Activated naive CD8-positive, alpha-beta T cell treated with anti-CD3 and anti-CD28 coated beads, Interleukin-2, amount 10 ng/mL, durations not matched to agents 7 days and 5 days (primary cell): ENCODE measurements at regions not wholly inside any gene's neighbourhood (a gene's known extent, or its start where the extent isn't known, plus 50 kb on each side); places are given as distances from the start of the nearest gene placed in this dataset.
"Not testable (repeated sequence)": the region's sequence is repeated elsewhere in the genome, so short reads cannot be mapped to it uniquely, and the experiment has no call there.

Experiments used
- ATAC-seq: fragments of 150-1000 bp; cut with Tn5 transposase; one replicate; pipeline ENCODE4 v1.10.0; 2021; ENCODE audit warnings: low read depth, moderate library complexity
- POLR2A ChIA-PET: fragments of 350-600 bp; sonication (Branson Sonifier 250); formaldehyde crosslinking; loops from one replicate; lab custom pipeline; 2021; ENCODE audit warnings: antibody characterized with exemption; lab: Charles Lee
- DNase-seq: peaks from one replicate; pipeline ENCODE4 v3.0.0; 2021
- H3K27ac Mint-ChIP-seq: one replicate; pipeline ENCODE4 v1.8.0; 2022; ENCODE audit warnings: mild to moderate bottlenecking, mixed read lengths
- H3K27me3 Mint-ChIP-seq: one replicate; pipeline ENCODE4 v1.8.0; 2022; ENCODE audit warnings: mild to moderate bottlenecking, moderate library complexity, mixed read lengths
- H3K36me3 Mint-ChIP-seq: one replicate; pipeline ENCODE4 v1.8.0; 2021; ENCODE audit warnings: mild to moderate bottlenecking, mixed read lengths
- H3K4me1 Mint-ChIP-seq: one replicate; pipeline ENCODE4 v1.8.0; 2021; ENCODE audit warnings: mixed read lengths
- H3K4me3 Mint-ChIP-seq: one replicate; pipeline ENCODE4 v1.8.0; 2022; ENCODE audit warnings: mild to moderate bottlenecking, moderate library complexity, mixed read lengths
- H3K9me3 Mint-ChIP-seq: one replicate; pipeline ENCODE4 v1.8.0; 2021; ENCODE audit warnings: mixed read lengths

DNA sequence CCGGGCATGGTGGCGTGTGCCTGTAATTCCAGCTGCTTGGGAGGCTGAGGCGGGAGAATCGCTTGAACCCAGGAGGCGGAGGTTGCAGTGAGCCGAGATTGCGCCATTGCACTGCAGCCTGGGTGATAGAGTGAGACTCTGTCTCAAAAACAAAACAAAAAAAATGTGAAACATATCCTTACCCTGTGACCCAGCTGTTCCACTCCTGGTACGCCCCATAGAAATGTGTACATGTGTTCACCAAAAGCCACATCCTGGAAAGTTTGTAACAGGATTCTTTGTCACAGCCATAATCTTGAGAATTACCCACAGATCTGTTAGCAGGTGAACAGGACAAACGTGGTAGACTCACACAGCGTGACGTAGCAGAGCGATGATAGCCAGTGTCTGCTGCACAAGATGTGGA, 71.2 kb upstream of the RFLNA start:
- POLR2A ChIA-PET = not testable (repeated sequence)

DNA sequence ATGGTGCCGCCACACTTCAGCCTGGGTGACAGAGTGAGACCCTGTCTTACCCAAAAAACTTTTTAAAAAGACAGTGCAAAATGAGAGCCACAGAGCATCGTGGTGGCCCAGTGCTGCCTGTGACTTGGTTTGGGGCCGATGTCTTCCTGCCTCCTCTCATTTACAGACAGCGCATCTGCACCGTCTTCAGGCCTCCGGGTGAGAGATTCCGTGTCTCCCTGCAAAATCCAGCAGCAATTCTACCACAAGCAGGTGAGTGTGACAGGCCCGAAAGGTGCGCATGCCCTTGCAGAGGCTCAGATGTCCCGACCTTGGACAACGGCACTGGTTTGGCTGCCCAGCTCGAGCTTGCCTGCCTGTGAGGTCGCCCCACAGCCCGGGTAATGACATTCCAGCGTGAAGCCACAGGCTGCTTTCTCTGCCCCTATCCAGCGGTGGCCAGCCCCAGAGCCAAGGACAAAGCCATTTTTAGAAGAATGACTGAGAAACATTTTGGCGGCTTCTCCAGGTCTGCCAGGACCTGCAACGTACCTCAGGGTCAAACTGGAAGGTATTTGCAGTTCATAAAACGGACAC, 70.3 kb upstream of the RFLNA start:
- POLR2A ChIA-PET = no interaction called here
- Mint-ChIP-seq H3K4me1 (peaks cover 20% of the 10 kb centered on the region), H3K36me3 (peaks cover 2% of the 10 kb centered on the region), H3K27me3 (peaks cover 15% of the 10 kb centered on the region), H3K9me3 (peaks cover 8% of the 10 kb centered on the region), H3K27ac (no peak overlapping the region), H3K4me3 (no peak overlapping the region)
- ATAC-seq = no peak
- DNase-seq = no peak

More for the DNA sequence above, 71.2 kb upstream of the RFLNA start:
- not testable (repeated sequence) for H3K36me3 Mint-ChIP-seq, H3K9me3 Mint-ChIP-seq, DNase-seq
- peaks cover 20% of the 10 kb centered on the region for H3K4me1 Mint-ChIP-seq
- H3K27me3 Mint-ChIP-seq = peaks cover 15% of the 10 kb centered on the region
- H3K4me3 Mint-ChIP-seq = peak overlapping the region; percentile 46
- ATAC-seq = peak; percentile 90
- peak overlapping the region; percentile 73 for H3K27ac Mint-ChIP-seq

DNA sequence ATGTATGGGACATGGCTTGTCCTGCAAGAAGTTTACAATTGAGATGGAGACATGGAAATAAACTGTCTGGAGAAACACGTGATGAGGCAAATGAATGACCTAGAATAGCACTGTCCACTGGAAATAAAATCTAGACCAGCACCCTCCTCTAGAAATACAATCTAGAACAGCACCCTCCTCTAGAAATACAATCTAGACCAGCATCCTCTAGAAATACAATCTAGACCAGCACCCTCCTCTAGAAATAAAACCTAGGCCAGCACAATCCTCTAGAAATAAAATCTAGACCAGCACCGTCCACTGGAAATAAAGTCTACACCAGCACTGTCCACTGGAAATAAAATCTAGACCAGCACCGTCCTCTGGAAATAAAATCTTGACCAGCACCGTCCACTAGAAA, 69.2 kb upstream of the RFLNA start:
- no peak for ATAC-seq
- POLR2A ChIA-PET = no interaction called here
- H3K4me1 Mint-ChIP-seq = peaks cover 26% of the 10 kb centered on the region
- H3K36me3 Mint-ChIP-seq = peaks cover 2% of the 10 kb centered on the region
- H3K4me3 Mint-ChIP-seq = no peak overlapping the region
- no peak overlapping the region for H3K27ac Mint-ChIP-seq
- DNase-seq = no peak
- peaks cover 4% of the 10 kb centered on the region for H3K9me3 Mint-ChIP-seq
- peaks cover 17% of the 10 kb centered on the region for H3K27me3 Mint-ChIP-seq

GRCh38 chr12:124227951-124228711, 66.8 kb upstream of the RFLNA start:
- Mint-ChIP-seq H3K4me3 (peak overlapping the region; percentile 9), H3K4me1 (peaks cover 25% of the 10 kb centered on the region), H3K9me3 (no peaks in the 10 kb centered on the region), H3K27ac (no peak overlapping the region), H3K27me3 (peaks cover 17% of the 10 kb centered on the region), H3K36me3 (no peaks in the 10 kb centered on the region)
- ATAC-seq = peak; percentile 3
- DNase-seq = no peak
- POLR2A ChIA-PET = no interaction called here

GRCh38 chr12:124229520-124229919, 65.4 kb upstream of the RFLNA start:
- ATAC-seq (no peak), DNase-seq (no peak)
- Mint-ChIP-seq H3K9me3 (no peaks in the 10 kb centered on the region), H3K36me3 (no peaks in the 10 kb centered on the region), H3K27ac (no peak overlapping the region), H3K27me3 (peaks cover 17% of the 10 kb centered on the region), H3K4me3 (no peak overlapping the region), H3K4me1 (peaks cover 14% of the 10 kb centered on the region)
- POLR2A ChIA-PET = no interaction called here

- H3K36me3 Mint-ChIP-seq = peaks cover 3% of the 10 kb centered on the region
- POLR2A ChIA-PET = no interaction called here
These were observed 64.7 kb upstream of the RFLNA start for GRCh38 chr12:124230117-124230757.

DNA sequence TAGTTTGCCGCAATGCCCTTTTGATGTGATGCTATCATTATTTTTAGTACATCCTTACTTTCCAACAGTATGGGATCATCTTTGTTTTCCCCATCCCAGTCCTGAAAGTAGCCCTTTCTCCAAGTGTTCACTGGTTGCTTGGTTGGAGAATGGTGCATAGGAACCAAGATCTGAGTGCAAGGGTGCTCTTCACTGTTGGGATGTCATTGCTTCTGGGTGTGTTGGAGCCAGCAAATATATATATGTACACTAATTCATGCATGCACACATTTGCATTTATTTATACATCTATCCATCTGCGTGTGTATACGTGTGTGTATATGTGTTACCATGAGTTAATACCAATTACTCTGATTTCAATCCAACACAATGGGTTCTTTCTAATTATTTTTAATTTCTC, 64.1 kb upstream of the RFLNA start:
- ATAC-seq = no peak
- Mint-ChIP-seq H3K27me3 (peaks cover 19% of the 10 kb centered on the region), H3K4me3 (no peak overlapping the region), H3K9me3 (peaks cover 4% of the 10 kb centered on the region), H3K4me1 (peaks cover 12% of the 10 kb centered on the region), H3K36me3 (peaks cover 3% of the 10 kb centered on the region), H3K27ac (no peak overlapping the region)
- no peak for DNase-seq
- POLR2A ChIA-PET = no interaction called here

More at GRCh38 chr12:124230117-124230757, 64.7 kb upstream of the RFLNA start:
- Mint-ChIP-seq H3K9me3 (peaks cover 4% of the 10 kb centered on the region), H3K27me3 (peaks cover 19% of the 10 kb centered on the region), H3K27ac (no peak overlapping the region), H3K4me3 (no peak overlapping the region), H3K4me1 (peaks cover 14% of the 10 kb centered on the region)
- DNase-seq (no peak), ATAC-seq (no peak)

DNA sequence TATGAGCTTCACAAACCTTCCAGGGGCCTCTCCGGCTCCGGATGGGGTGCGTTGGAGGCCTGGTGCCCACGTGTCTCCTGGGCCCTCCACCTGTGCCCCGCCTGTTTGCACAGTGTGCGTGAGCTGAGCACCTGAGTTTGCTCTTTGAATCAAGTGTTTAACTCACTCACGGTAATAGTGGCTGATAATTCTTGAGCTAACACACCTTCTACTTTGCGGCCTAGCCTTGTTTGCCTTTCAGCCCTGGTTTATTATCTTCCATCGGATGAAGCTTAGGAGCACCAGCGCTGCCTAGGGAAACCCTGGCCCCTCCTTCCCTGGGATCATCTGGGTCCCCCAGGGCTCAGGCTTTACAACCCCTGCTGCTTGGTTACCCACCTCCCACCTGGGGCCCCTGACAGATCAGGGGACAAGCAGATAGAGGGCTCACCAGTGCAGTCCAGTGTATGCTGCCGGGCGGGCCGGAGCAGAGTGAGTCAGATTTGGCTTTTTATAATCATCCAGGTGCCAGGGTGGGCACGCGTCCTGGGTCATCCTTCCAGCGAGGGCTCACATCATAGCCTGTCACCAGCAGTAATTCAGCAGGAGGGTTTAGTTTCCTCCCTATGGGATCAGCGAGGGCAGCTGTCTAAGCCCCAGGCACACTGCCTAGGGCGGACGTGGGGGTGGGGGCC, 62.8 kb upstream of the RFLNA start:
- Mint-ChIP-seq H3K9me3 (peaks cover 4% of the 10 kb centered on the region), H3K36me3 (peaks cover 3% of the 10 kb centered on the region), H3K27me3 (peaks cover 14% of the 10 kb centered on the region), H3K4me1 (peaks cover 12% of the 10 kb centered on the region), H3K4me3 (no peak overlapping the region), H3K27ac (no peak overlapping the region)
- no peak for DNase-seq
- POLR2A ChIA-PET = no interaction called here
- ATAC-seq = no peak

GRCh38 chr12:124232654-124232987, 62.3 kb upstream of the RFLNA start:
- POLR2A ChIA-PET = no interaction called here
- Mint-ChIP-seq H3K27ac (no peak overlapping the region), H3K9me3 (peaks cover 4% of the 10 kb centered on the region), H3K4me1 (peaks cover 12% of the 10 kb centered on the region), H3K4me3 (no peak overlapping the region), H3K27me3 (peaks cover 13% of the 10 kb centered on the region), H3K36me3 (peaks cover 3% of the 10 kb centered on the region)
- ATAC-seq (no peak), DNase-seq (no peak)

DNA sequence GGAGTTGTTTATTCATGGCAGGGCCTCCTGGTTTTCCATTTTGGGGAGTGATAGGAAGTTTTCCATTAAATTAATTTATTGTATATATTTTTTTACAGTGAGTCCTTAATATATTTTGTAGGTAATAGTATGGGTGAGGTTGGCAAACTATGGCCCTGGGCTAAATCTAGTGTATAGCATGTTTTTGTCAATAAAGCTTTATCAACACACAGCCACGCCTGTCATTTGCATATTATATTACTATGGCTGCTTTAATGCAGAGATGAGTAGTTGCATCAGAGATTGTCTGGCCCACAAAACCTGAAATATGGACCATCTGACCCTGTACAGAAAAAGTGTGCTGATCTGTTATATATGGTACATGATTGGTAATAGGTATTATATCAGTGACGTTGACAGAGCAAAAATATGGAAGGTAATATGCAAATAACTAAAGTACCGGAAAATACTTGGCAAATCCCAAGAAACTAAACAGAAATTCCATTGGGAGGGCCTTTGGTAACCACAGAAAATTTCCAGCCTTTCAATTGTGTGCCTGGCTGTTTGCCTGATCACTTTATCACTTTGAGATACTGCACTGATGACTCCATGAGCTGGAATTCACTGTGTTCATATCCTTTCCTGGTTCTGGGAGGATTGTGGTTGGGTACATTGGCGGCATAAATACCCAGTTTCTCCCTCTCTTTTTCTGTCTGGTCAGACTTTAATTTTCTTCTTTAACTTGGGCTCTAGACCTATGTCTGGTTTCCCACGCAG, 61.7 kb upstream of the RFLNA start:
- peaks cover 9% of the 10 kb centered on the region for H3K27me3 Mint-ChIP-seq
- peaks cover 8% of the 10 kb centered on the region for H3K4me1 Mint-ChIP-seq
- H3K36me3 Mint-ChIP-seq = peaks cover 3% of the 10 kb centered on the region
- POLR2A ChIA-PET = no interaction called here
- no peak overlapping the region for H3K4me3 Mint-ChIP-seq
- DNase-seq = no peak
- H3K9me3 Mint-ChIP-seq = peaks cover 4% of the 10 kb centered on the region
- ATAC-seq = no peak
- no peak overlapping the region for H3K27ac Mint-ChIP-seq

DNA sequence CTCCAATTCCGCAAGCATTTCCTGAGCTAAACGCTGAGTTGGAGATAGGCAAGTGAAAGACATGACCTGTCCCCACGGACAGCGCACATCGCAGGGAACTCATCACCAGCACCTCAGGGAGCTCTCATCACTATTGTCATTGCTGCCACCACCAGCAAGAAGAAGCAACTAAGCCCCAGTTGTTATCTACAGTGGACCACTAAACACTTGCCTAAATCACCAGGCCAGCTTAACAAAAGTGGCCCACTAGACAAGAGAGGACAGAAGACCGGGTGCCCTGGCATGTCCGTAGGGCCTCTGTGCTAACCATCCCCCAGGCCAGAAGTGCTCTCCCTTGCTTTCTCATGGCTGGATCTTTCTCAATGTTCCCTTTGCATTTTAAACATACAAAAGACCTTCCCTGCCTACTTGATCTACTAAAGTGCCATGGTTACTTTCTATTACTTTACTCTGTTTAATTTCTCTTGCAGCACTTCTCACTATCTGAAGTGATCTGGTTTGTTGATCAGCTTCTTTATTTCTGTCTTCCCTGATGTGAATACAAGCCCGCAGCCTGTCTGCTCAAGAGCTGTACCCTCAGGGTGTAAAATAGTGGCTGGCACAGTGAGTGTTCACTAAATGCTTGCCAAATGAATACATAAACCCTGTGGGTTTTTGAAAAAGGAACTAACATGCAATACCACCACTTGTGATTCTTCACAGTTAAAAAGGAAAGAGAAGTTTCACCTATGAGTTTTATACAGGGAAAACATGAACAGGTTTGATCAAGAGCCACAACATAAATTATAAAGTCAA, 60.9 kb upstream of the RFLNA start:
- H3K36me3 Mint-ChIP-seq = peaks cover 3% of the 10 kb centered on the region
- no peak overlapping the region for H3K27ac Mint-ChIP-seq
- no peak for ATAC-seq
- H3K9me3 Mint-ChIP-seq = peaks cover 4% of the 10 kb centered on the region
- H3K4me3 Mint-ChIP-seq = no peak overlapping the region
- no peak for DNase-seq
- peaks cover 5% of the 10 kb centered on the region for H3K27me3 Mint-ChIP-seq
- POLR2A ChIA-PET = no interaction called here
- peaks cover 7% of the 10 kb centered on the region for H3K4me1 Mint-ChIP-seq

- Mint-ChIP-seq H3K4me1 (no peaks in the 10 kb centered on the region), H3K36me3 (peaks cover 3% of the 10 kb centered on the region), H3K4me3 (no peak overlapping the region), H3K9me3 (peaks cover 4% of the 10 kb centered on the region), H3K27me3 (peaks cover 2% of the 10 kb centered on the region), H3K27ac (no peak overlapping the region)
- ATAC-seq = no peak
- DNase-seq = no peak
- POLR2A ChIA-PET = no interaction called here
These were observed 58.3 kb upstream of the RFLNA start for GRCh38 chr12:124236625-124237031.
